OCI-LY1 (cell line): ENCODE measurements at regions not wholly inside any gene's neighbourhood (a gene's known extent, or its start where the extent isn't known, plus 50 kb on each side); places are given as distances from the start of the nearest gene placed in this dataset.

Source experiments
- H2AFZ ChIP-seq: fragments of 200-600 bp; sonication (generic), shearing (Covaris generic); 2 replicates; pipeline ENCODE4 v1.6.0; 2014; ENCODE audit warnings: antibody characterized with exemption, mild to moderate bottlenecking, low read length
- H3F3A ChIP-seq: fragments of 200-600 bp; sonication (generic), shearing (Covaris generic); 2 replicates; pipeline ENCODE4 v1.6.0; 2014; ENCODE audit warnings: mild to moderate bottlenecking, antibody characterized with exemption, low read length, moderate library complexity; ENCODE audit not compliant: insufficient read depth
- H3K27ac ChIP-seq: fragments of 200-600 bp; sonication (generic); 2 replicates; pipeline ENCODE4 v1.5.1; 2014; ENCODE audit warnings: low read length, mixed run types, mild to moderate bottlenecking, low read depth; ENCODE audit not compliant: poor library complexity, severe bottlenecking
- H3K27me3 ChIP-seq: fragments of 200-600 bp; sonication (generic); 2 replicates; pipeline ENCODE4 v1.6.0; 2014; ENCODE audit warnings: antibody characterized with exemption, mild to moderate bottlenecking, low read length, moderate library complexity; ENCODE audit not compliant: insufficient read depth
- H3K36me3 ChIP-seq: fragments of 200-600 bp; sonication (generic); 2 replicates; pipeline ENCODE4 v1.6.1; 2014; ENCODE audit warnings: mild to moderate bottlenecking, antibody characterized with exemption, low read length, moderate library complexity, mixed read lengths; ENCODE audit not compliant: insufficient read depth
- H3K4me1 ChIP-seq: fragments of 200-600 bp; sonication (generic); 2 replicates; pipeline ENCODE4 v1.5.1; 2014; ENCODE audit warnings: mild to moderate bottlenecking, low read length, moderate library complexity; ENCODE audit not compliant: insufficient read depth, severe bottlenecking
- H3K4me2 ChIP-seq: fragments of 200-600 bp; sonication (generic), shearing (Covaris generic); 2 replicates; pipeline ENCODE4 v1.6.1; 2014; ENCODE audit warnings: low read length
- H3K4me3 ChIP-seq: fragments of 200-600 bp; sonication (generic); 2 replicates; pipeline ENCODE4 v1.5.1; 2014; ENCODE audit warnings: low read length, low read depth, mild to moderate bottlenecking, mixed read lengths; ENCODE audit not compliant: poor library complexity, severe bottlenecking
- H3K79me2 ChIP-seq: fragments of 200-600 bp; shearing (Covaris generic); 2 replicates; pipeline ENCODE4 v1.6.1; 2016; ENCODE audit warnings: mixed run types, low read length, mixed read lengths; ENCODE audit not compliant: insufficient read depth
- H3K9ac ChIP-seq: fragments of 200-600 bp; sonication (generic), shearing (Covaris generic); 2 replicates; pipeline ENCODE4 v1.6.1; 2014; ENCODE audit warnings: mild to moderate bottlenecking, low read length, mixed read lengths
- H3K9me2 ChIP-seq: fragments of 200-600 bp; sonication (generic), shearing (Covaris generic); 2 replicates; pipeline ENCODE4 v1.6.1; 2014; ENCODE audit warnings: low read depth, mild to moderate bottlenecking, low read length, mixed read lengths
- H3K9me3 ChIP-seq: fragments of 200-600 bp; shearing (Covaris generic); 2 replicates; pipeline ENCODE4 v1.6.1; 2014; ENCODE audit warnings: low read length, mixed read lengths
- H4K20me1 ChIP-seq: fragments of 200-600 bp; sonication (generic), shearing (Covaris generic); 2 replicates; pipeline ENCODE4 v1.6.0; 2016; ENCODE audit warnings: mild to moderate bottlenecking, low read length; ENCODE audit not compliant: insufficient read depth
- CTCF ChIP-seq: fragments of 200-600 bp; sonication (generic), shearing (Covaris generic); IDR thresholded peaks from 2 replicates; pipeline ENCODE4 v1.5.1; 2017; ENCODE audit warnings: mild to moderate bottlenecking, antibody characterized with exemption, low read length, moderate library complexity, mixed read lengths
- EZH2 ChIP-seq: fragments of 200-600 bp; sonication (generic), shearing (Covaris generic); IDR thresholded peaks from 2 replicates; pipeline ENCODE4 v1.8.0; 2017; ENCODE audit warnings: borderline replicate concordance, mixed run types, mild to moderate bottlenecking, antibody characterized with exemption, low read length, moderate library complexity, mixed read lengths

- Histone ChIP-seq H3K9me2 (no peaks in the 10 kb centered on the region), H3K4me1 (no peaks in the 10 kb centered on the region), H4K20me1 (no peaks in the 10 kb centered on the region), H2AFZ (no peak overlapping the region), H3K36me3 (no peaks in the 10 kb centered on the region), H3K4me3 (no peak overlapping the region), H3K79me2 (no peaks in the 10 kb centered on the region), H3K4me2 (no peak overlapping the region), H3F3A (no peaks in the 10 kb centered on the region), H3K27me3 (no peaks in the 10 kb centered on the region), H3K27ac (no peak overlapping the region), H3K9me3 (no peaks in the 10 kb centered on the region), H3K9ac (no peak overlapping the region)
- TF ChIP-seq CTCF (no peak), EZH2 (no peak)
Measured at GRCh38 chr12:81896771-81897170, 137.6 kb upstream of the PPFIA2 start.

GRCh38 chr12:81888961-81889360, 129.8 kb upstream of the PPFIA2 start:
- Histone ChIP-seq H3K36me3 (no peaks in the 10 kb centered on the region), H3F3A (no peaks in the 10 kb centered on the region), H3K27ac (no peak overlapping the region), H2AFZ (no peak overlapping the region), H3K9ac (no peak overlapping the region), H4K20me1 (no peaks in the 10 kb centered on the region), H3K79me2 (no peaks in the 10 kb centered on the region), H3K9me3 (no peaks in the 10 kb centered on the region), H3K9me2 (no peaks in the 10 kb centered on the region), H3K4me3 (no peak overlapping the region), H3K4me2 (no peak overlapping the region), H3K4me1 (no peaks in the 10 kb centered on the region), H3K27me3 (no peaks in the 10 kb centered on the region)
- TF ChIP-seq CTCF, result no peak
- no peak for TF ChIP-seq EZH2

GRCh38 chr12:81888106-81888740, 129.1 kb upstream of the PPFIA2 start:
- Histone ChIP-seq H3K27ac (no peak overlapping the region), H3K4me1 (no peaks in the 10 kb centered on the region), H3K36me3 (no peaks in the 10 kb centered on the region), H2AFZ (no peak overlapping the region), H3K9ac (no peak overlapping the region), H3K9me2 (no peaks in the 10 kb centered on the region), H3K4me2 (no peak overlapping the region), H3K79me2 (no peaks in the 10 kb centered on the region), H3K4me3 (no peak overlapping the region), H3K27me3 (no peaks in the 10 kb centered on the region), H3F3A (no peaks in the 10 kb centered on the region), H4K20me1 (no peaks in the 10 kb centered on the region), H3K9me3 (no peaks in the 10 kb centered on the region)
- TF ChIP-seq CTCF (no peak), EZH2 (no peak)
